ENCODE measurements at regions not wholly inside any gene's neighbourhood (a gene's known extent, or its start where the extent isn't known, plus 50 kb on each side); places are given as distances from the start of the nearest gene placed in this dataset.
"Not testable (repeated sequence)": the region's sequence is repeated elsewhere in the genome, so short reads cannot be mapped to it uniquely, and the experiment has no call there.

GRCh38 chr15:56808160-56808559 lies 74.9 kb upstream of the ZNF280D start:
- DNase-seq: no peak

- DNase-seq: no peak
Observed at GRCh38 chr15:56806148-56806536, 72.8 kb upstream of the ZNF280D start.

DNA sequence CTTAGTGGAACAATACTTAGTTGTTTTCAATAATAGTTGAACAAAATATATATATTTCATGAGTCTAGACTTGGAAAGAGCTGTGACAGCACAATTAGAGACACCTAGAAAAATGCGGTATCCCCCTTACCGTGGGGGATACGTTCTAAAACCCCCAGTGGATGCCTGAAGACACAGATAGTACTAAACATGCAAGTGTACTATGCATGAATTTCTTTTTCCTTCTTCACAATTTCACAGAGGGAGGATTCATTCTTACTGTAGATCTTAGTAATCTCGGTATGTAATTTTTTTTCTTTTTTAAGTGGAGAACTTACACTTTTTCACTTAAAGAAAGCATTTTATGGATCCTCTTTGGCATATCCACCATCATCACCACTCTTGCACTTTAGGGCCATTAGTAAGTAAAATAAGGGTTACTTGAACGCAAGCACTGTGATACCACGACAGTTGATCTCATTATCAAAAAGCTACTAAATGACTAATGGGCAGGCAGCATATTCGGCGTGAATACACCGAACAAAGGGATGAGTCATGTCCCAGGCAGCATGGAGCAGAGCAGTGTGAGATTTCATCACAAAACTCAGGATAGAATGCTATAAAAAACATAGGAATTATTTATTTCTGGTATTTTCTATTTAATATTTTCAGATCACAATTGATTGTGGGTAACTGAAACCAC lies 72.3 kb upstream of the ZNF280D start:
- no peak for DNase-seq

DNA sequence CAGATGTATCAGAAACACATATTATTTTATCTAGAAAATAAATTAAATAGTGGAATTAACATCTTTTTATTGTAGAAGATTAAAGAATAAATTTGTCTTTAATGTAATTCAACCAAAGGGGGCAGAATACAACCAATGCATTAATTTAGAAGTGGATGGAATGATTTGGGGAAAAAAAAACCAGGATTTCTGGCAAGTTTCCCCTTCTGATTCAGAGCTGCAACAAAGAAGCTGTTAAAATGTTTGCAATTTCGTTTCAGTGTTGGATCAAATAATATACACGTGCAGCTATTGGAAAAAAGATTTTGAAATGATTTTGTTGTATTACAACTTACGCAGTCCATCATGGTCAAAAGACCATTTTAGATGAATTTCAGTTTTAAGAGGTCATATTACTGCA lies 71.6 kb upstream of the ZNF280D start:
- DNase-seq: no peak

DNA sequence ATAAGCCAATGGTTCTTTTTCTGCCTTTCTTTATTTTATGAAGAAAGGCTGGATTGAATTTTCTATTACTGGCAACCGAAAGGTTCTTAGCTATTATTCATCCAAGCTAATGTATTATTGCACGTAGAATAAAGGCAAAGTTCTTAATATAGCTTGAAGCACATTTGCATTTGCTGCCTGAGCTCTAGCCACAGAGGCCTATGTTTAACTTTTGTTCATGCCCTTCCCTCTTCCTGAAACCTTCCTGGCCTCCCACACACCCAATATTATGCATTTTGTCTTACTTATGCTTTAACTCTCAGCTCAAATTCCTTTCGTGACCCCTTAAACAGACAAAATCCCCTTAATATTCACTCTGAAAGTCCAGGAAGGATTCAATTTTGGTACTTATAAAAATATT lies 71.0 kb upstream of the ZNF280D start:
- DNase-seq: no peak

GRCh38 chr15:56802161-56802560 lies 68.9 kb upstream of the ZNF280D start:
- DNase-seq: no peak

- DNase-seq: no peak
Observed at GRCh38 chr15:56798639-56799038, 65.3 kb upstream of the ZNF280D start.

DNA sequence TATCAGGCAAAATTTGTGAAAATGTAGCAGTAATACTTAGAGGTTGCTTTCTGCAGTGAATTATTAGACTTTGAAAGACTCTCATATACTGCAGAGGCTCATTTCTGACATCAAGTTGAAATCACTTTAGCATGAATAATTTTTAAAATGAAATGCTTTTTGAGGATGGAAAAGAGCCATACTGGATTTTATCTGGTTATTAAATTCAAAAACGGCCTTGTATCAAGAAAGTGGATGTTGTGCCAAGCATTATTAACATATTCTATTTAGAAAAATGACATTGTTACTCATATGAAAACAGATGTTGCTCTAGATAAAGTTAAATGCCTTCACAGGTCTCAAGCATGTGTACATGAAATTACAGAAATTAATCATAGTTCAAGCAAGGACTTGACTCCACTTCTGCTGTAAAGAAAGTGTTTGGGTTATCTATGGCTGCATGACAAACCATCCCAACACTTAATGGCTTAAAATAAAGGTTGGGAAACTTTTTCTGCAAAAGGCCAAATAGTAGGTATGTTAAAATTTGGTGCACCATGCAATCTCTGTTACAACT lies 64.5 kb upstream of the ZNF280D start:
- DNase-seq: no peak

- DNase-seq: no peak
Observed at GRCh38 chr15:56795502-56795901, 62.2 kb upstream of the ZNF280D start.

DNA sequence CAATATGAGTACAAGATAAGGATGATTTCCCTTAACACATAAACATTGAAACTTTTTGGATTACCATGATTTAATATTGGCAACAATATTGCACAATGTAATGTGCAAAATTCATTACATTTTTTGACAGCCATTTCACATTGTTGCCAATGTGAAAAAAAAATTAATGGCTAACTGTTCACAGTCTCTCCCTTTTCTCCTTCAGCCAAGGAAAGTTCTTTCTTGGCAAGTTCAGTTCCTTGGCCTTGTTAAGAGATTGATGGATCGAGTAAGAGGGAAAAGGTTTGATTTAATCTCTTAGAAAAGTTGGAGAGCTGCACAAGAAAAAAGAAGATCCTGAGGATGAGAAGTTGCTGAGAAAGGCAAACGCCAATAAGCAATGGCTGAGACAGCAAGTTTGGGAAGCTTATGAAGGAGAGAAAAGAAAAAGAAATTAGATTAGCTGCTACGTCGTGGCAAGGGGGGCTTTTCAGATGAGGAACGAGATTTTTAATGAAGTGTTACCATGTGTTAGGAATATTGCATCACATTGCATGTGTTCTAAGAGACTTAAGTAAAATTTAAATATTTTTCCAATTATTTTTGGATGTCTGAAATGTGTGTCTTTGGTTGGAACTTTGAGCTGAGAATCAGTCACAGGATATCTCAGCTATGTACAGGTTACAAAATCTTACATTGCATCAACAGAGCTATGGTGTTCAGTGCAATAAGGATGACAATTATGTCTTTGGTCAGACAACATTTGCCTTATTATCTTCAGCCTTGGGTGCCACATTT lies 61.4 kb upstream of the ZNF280D start:
- DNase-seq: no peak

- DNase-seq: no peak
Observed at GRCh38 chr15:56794165-56794552, 60.9 kb upstream of the ZNF280D start.

- DNase-seq: no peak
Observed at GRCh38 chr15:56792211-56792610, 58.9 kb upstream of the ZNF280D start.

DNA sequence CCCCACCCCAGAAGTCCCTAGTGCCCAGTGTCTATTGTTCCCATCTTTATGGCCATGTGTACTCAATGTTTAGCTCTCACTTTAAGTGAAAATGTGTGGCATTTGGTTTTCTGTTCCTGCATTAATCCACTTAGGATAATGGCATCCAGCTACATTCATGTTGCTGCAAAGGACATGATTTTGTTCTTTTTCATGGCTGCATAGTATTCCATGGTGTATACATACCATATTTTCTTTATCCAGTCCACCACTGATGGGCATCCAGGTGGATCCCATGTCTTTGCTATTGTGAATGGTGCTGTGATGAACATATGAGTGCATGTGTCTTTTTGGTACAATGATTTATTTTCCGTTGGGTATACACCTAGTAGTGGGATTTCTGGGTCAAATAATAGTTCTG lies 58.2 kb upstream of the ZNF280D start:
- not testable (repeated sequence) for DNase-seq

DNA sequence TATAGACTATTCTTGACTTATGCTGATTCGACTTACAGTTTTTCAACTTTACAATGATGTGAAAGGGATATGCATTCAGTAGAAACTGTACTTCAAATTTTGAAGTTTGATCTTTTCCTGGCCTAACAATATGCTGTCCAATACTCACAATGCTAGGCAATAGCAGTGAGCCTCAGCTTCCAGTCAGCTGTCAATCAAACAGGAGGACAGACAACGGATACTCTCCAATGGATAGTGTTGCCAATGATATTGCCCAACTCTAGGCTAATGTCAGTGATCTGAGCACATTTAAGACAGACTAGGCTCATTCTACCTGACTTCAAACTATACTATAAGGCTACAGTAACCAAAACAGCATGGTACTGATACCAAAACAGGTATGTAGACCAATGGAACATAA lies 55.0 kb upstream of the ZNF280D start:
- DNase-seq: no peak

- no peak for DNase-seq
Observed at GRCh38 chr15:56786966-56787365, 53.7 kb upstream of the ZNF280D start.

GRCh38 chr15:56783857-56784661 lies 50.8 kb upstream of the ZNF280D start:
- no peak for DNase-seq

DNA sequence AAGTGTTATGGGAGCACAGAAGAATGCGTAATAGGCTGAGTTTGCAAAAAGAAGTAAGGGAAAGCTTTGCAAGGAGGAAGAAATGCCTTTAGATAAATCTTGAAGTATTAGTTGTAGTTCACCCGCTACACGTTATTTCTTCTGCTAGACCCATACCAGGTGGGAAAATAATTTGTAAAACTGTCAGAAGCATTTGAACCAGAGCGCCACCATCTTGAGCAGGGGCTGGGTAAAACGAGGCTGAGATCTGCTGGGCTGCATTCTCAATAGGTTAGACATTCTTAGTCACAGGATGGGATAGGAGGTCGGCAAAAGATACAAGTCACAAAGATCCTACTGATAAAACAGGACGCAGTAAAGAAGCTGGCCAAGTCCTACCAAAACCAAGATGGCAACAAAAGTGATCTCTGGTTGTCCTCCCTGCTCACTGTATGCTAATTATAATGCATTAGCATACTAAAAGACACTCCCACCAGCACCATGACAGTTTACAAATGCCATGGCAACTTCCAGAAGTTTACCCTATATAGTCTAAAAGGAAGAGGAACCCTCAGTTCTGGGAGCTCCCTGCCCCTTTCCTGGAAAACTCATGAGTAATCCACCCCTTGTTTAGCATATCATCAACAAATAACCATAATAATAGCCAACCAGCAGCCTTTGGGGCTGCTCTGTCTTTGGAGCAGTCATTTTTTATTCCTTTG lies 50.0 kb upstream of the ZNF280D start:
- no peak for DNase-seq

Measured in CD4-positive, alpha-beta T cell treated with Interleukin-1 beta for 1 hour (primary cell).